ENCODE measurements at regions not wholly inside any gene's neighbourhood (a gene's known extent, or its start where the extent isn't known, plus 50 kb on each side); places are given as distances from the start of the nearest gene placed in this dataset.

GRCh38 chr1:105785021-105785420, 1271.5 kb upstream of the PRMT6 start:
- H3K4me3 ChIP-seq: no peak overlapping the region
- no peak overlapping the region for H3K4me2 ChIP-seq
- no peaks in the 10 kb centered on the region for H3K4me1 ChIP-seq
- no peaks in the 10 kb centered on the region for H3K9me3 ChIP-seq (replicated peaks in 1 of 11)
- no peaks in the 10 kb centered on the region for H3K27me3 ChIP-seq
- no peak overlapping the region for H3K27ac ChIP-seq
- TF ChIP-seq Cebpa-rat (IDR thresholded peaks at IDR 0.05): no peak
- H3K9ac ChIP-seq: no peak overlapping the region
- H3K36me3 ChIP-seq: no peaks in the 10 kb centered on the region
- no peaks in the 10 kb centered on the region for H4K20me1 ChIP-seq

DNA sequence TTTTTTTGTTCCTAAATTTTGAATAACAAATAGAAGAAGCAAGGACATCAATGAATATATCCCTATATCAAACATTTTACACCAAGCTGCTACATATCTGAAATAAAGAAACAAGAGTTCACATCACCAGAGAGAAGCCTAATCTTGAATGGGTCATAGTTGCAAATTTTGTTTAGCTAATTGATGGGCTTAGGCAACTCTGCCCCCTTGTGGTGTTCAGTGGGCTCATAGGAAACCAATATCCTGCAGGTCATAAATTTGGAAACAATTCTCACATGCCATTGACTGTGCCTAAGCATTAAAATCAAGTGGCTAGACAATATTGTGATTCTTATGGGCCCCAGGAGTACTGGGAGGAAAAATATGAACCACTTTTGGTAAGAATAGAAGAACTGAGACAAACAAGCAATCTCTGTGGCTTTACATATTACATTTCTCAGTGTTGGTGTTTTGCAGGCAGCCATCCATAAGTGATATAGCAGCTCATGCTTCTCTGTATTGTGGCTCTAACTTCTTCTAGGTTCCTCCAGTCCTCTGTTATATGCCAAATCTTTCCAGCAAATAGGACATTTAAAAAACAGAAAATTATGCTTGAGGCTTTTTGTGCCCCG, 1262.8 kb upstream of the PRMT6 start:
- no peak overlapping the region for H3K27ac ChIP-seq
- TF ChIP-seq Cebpa-rat (IDR thresholded peaks at IDR 0.05): no peak
- H3K27me3 ChIP-seq: no peaks in the 10 kb centered on the region
- no peak overlapping the region for H3K9ac ChIP-seq
- peaks cover 3 to 16% (median 11%) of the 10 kb centered on the region in 11 experiments; a peak in 16 of 22 replicates for H3K9me3 ChIP-seq (replicated peaks in 1 of 11)
- H3K4me2 ChIP-seq: no peak overlapping the region
- H4K20me1 ChIP-seq: no peaks in the 10 kb centered on the region
- H3K4me3 ChIP-seq: no peak overlapping the region
- peaks cover 0 to 7% (median 0%) of the 10 kb centered on the region in 10 experiments; a peak in 4 of 20 replicates for H3K4me1 ChIP-seq
- no peaks in the 10 kb centered on the region for H3K36me3 ChIP-seq

GRCh38 chr1:105795741-105796140, 1260.7 kb upstream of the PRMT6 start:
- H4K20me1 ChIP-seq: no peaks in the 10 kb centered on the region
- H3K4me1 ChIP-seq: peaks cover 0 to 7% (median 0%) of the 10 kb centered on the region in 10 experiments; a peak in 4 of 20 replicates
- no peak overlapping the region for H3K27ac ChIP-seq
- H3K4me2 ChIP-seq: no peak overlapping the region
- H3K4me3 ChIP-seq: no peak overlapping the region
- TF ChIP-seq Cebpa-rat (IDR thresholded peaks at IDR 0.05): no peak
- H3K27me3 ChIP-seq: no peaks in the 10 kb centered on the region
- no peaks in the 10 kb centered on the region for H3K36me3 ChIP-seq
- H3K9ac ChIP-seq: no peak overlapping the region
- H3K9me3 ChIP-seq (replicated peaks in 1 of 11): peaks cover 3 to 18% (median 12%) of the 10 kb centered on the region in 11 experiments; a peak in 16 of 22 replicates

- H3K9me3 ChIP-seq (replicated peaks in 1 of 11): no peaks in the 10 kb centered on the region
- no peaks in the 10 kb centered on the region for H4K20me1 ChIP-seq
- no peak overlapping the region for H3K27ac ChIP-seq
- TF ChIP-seq Cebpa-rat (IDR thresholded peaks at IDR 0.05): no peak
- peaks cover 0 to 6% (median 0%) of the 10 kb centered on the region in 10 experiments; a peak in 5 of 20 replicates for H3K4me1 ChIP-seq
- no peaks in the 10 kb centered on the region for H3K36me3 ChIP-seq
- H3K9ac ChIP-seq: no peak overlapping the region
- no peak overlapping the region for H3K4me3 ChIP-seq
- H3K27me3 ChIP-seq: no peaks in the 10 kb centered on the region
- peak overlapping the region in 4 of 11 experiments; percentile 2 to 19 (median 8); a peak in 2 of 22 replicates for H3K4me2 ChIP-seq
Observed at GRCh38 chr1:105830571-105831146, 1225.8 kb upstream of the PRMT6 start.

GRCh38 chr1:105838071-105838470, 1218.4 kb upstream of the PRMT6 start:
- no peaks in the 10 kb centered on the region for H3K27me3 ChIP-seq
- no peaks in the 10 kb centered on the region for H4K20me1 ChIP-seq
- no peak overlapping the region for H3K4me3 ChIP-seq
- peaks cover 0 to 6% (median 0%) of the 10 kb centered on the region in 11 experiments; a peak in 2 of 22 replicates for H3K9me3 ChIP-seq (replicated peaks in 1 of 11)
- peaks cover 0 to 8% (median 6%) of the 10 kb centered on the region in 10 experiments; a peak in 7 of 20 replicates for H3K4me1 ChIP-seq
- no peak for TF ChIP-seq Cebpa-rat (IDR thresholded peaks at IDR 0.05)
- no peaks in the 10 kb centered on the region for H3K36me3 ChIP-seq
- H3K9ac ChIP-seq: no peak overlapping the region
- H3K4me2 ChIP-seq: peak overlapping the region in 6 of 11 experiments; percentile 2 to 36 (median 32); a peak in 7 of 22 replicates
- H3K27ac ChIP-seq: no peak overlapping the region

DNA sequence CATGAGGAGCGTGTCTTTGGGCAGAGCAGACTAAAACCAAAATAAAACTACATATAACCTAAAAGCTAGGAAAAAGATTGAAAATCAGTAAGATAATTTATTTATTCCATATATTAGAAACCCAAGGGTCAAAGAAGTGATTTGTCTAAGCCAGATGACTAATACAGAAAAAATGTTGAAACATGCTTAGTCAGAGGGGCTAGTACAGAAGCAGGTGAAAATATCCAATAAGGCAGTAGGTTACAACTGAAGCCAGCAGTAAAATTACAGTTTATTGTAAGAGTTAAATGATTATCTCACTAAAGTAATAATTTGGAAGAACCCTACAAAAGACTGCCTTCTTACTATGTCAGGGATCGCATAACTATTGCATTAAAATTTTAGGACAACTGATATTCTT, 1190.9 kb upstream of the PRMT6 start:
- no peaks in the 10 kb centered on the region for H3K36me3 ChIP-seq
- no peaks in the 10 kb centered on the region for H4K20me1 ChIP-seq
- peaks cover 0 to 9% (median 4%) of the 10 kb centered on the region in 11 experiments; a peak in 14 of 22 replicates for H3K9me3 ChIP-seq (replicated peaks in 1 of 11)
- no peak overlapping the region for H3K4me3 ChIP-seq
- H3K27ac ChIP-seq: no peak overlapping the region
- no peak overlapping the region for H3K4me2 ChIP-seq
- H3K27me3 ChIP-seq: peaks cover 0 to 4% (median 0%) of the 10 kb centered on the region in 11 experiments; a peak in 1 of 22 replicates
- no peak for TF ChIP-seq Cebpa-rat (IDR thresholded peaks at IDR 0.05)
- no peak overlapping the region for H3K9ac ChIP-seq
- no peaks in the 10 kb centered on the region for H3K4me1 ChIP-seq

DNA sequence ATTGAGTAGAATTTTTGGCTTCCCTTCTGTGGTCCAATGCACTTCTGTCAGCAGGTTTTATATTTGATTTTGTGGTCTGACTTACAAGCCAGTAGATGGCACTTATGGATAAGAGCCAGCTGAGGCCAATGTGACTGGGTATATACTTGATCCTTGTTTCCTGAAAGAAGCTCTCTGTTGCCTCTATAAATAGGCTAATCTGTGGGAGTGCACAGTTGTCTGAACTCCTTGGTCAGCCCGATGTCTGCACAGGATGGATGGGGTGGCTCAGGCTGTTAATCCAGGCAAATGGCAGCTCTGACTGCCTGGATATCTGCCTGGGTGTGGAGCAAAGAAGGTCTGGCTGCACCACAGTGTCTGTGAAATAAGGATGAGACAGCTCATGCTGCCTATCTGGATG, 1183.7 kb upstream of the PRMT6 start:
- no peak overlapping the region for H3K4me3 ChIP-seq
- H3K36me3 ChIP-seq: no peaks in the 10 kb centered on the region
- peaks cover 0 to 8% (median 0%) of the 10 kb centered on the region in 11 experiments; a peak in 3 of 22 replicates for H3K27me3 ChIP-seq
- no peak for TF ChIP-seq Cebpa-rat (IDR thresholded peaks at IDR 0.05)
- H3K27ac ChIP-seq: no peak overlapping the region
- H4K20me1 ChIP-seq: no peaks in the 10 kb centered on the region
- peak overlapping the region in 1 of 11 experiments; percentile 33; a peak in 2 of 22 replicates for H3K4me2 ChIP-seq
- no peak overlapping the region for H3K9ac ChIP-seq
- H3K9me3 ChIP-seq (replicated peaks in 1 of 11): peaks cover 0 to 11% (median 5%) of the 10 kb centered on the region in 11 experiments; a peak in 10 of 22 replicates
- H3K4me1 ChIP-seq: peaks cover 3 to 21% (median 6%) of the 10 kb centered on the region in 10 experiments; a peak in 13 of 20 replicates

- peak overlapping the region in 10 of 11 experiments; percentile 6 to 87 (median 46); a peak in 13 of 22 replicates for H3K4me2 ChIP-seq
Observed at GRCh38 chr1:105874621-105875020, 1181.9 kb upstream of the PRMT6 start.

GRCh38 chr1:105886309-105886708, 1170.2 kb upstream of the PRMT6 start:
- Histone ChIP-seq H4K20me1 (no peaks in the 10 kb centered on the region), H3K4me1 (no peaks in the 10 kb centered on the region), H3K27me3 (no peaks in the 10 kb centered on the region), H3K36me3 (no peaks in the 10 kb centered on the region), H3K27ac (no peak overlapping the region), H3K9ac (no peak overlapping the region), H3K4me2 (no peak overlapping the region), H3K9me3 (replicated peaks in 1 of 11) (peaks cover 0 to under 1% (median 0%) of the 10 kb centered on the region in 11 experiments; a peak in 2 of 22 replicates), H3K4me3 (no peak overlapping the region)
- TF ChIP-seq Cebpa-rat (IDR thresholded peaks at IDR 0.05): no peak

More at GRCh38 chr1:105874621-105875020, 1181.9 kb upstream of the PRMT6 start:
- Histone ChIP-seq H3K4me1 (peaks cover 3 to 21% (median 6%) of the 10 kb centered on the region in 10 experiments; a peak in 13 of 20 replicates), H3K36me3 (no peaks in the 10 kb centered on the region), H3K4me3 (no peak overlapping the region), H3K9me3 (replicated peaks in 1 of 11) (peaks cover 0 to 11% (median 5%) of the 10 kb centered on the region in 11 experiments; a peak in 10 of 22 replicates), H3K9ac (no peak overlapping the region), H4K20me1 (no peaks in the 10 kb centered on the region), H3K27me3 (peaks cover 0 to 8% (median 0%) of the 10 kb centered on the region in 11 experiments; a peak in 3 of 22 replicates), H3K27ac (no peak overlapping the region)
- no peak for TF ChIP-seq Cebpa-rat (IDR thresholded peaks at IDR 0.05)
